Hepatocyte (in vitro differentiated cells): ENCODE measurements at regions not wholly inside any gene's neighbourhood (a gene's known extent, or its start where the extent isn't known, plus 50 kb on each side); places are given as distances from the start of the nearest gene placed in this dataset.

Experiments
- EZH2 ChIP-seq: fragments of 200-600 bp; sonication (generic); IDR thresholded peaks from 2 replicates; pipeline ENCODE4 v1.6.1; 2016; ENCODE audit warnings: antibody characterized with exemption, mild to moderate bottlenecking, borderline replicate concordance
- TF ChIP-seq, protein P1 (sequence below): fragments of 200-600 bp; sonication (generic); IDR thresholded peaks from 2 replicates; pipeline ENCODE4 v1.5.1; 2016; ENCODE audit warnings: antibody characterized with exemption, mild to moderate bottlenecking; ENCODE audit not compliant: poor library complexity

DNA sequence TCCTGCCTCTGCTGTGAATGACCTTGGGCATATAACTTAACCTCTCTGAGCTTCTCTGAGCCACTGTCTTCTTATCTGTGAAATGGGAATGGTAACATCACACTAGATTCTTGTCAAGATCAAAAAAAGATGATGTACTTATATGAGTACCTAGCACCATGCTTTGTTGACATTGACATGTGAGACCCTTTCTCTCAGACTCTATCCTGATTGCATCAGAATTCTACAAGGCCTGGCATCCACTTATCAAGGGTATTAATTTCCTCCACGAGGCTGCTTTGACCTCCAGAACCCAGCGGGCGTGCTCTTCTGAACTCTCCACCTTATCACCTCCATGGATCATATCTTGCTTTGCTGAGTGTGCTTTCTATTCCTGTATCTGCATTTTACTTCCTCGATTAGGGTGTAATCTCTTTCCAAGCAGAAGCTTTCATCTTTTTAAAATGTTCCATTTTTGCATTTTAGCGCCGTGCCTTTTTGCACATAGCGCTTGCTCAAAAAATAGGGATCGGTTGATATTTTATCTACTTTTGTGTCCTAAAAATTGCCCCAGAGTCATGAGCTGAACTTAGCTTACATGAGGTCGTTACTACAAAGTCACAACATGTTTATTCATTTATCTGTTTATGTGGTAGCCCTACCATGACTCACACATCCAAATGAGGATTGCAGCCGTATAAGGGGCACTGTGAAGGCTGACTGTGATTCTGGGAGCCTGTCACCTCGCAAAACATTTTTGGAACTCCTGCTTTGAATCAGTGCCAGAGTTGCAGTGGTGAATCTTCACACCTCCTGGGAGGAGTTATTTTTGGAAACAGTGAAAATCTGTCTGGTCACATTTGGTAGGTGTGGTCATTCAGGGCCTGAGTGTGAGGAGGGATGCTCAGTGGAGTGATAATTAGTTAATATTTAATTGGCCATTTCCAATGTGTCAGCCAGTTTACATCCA, 63.2 kb downstream of the IER5 start:
- TF ChIP-seq, protein P1, sequence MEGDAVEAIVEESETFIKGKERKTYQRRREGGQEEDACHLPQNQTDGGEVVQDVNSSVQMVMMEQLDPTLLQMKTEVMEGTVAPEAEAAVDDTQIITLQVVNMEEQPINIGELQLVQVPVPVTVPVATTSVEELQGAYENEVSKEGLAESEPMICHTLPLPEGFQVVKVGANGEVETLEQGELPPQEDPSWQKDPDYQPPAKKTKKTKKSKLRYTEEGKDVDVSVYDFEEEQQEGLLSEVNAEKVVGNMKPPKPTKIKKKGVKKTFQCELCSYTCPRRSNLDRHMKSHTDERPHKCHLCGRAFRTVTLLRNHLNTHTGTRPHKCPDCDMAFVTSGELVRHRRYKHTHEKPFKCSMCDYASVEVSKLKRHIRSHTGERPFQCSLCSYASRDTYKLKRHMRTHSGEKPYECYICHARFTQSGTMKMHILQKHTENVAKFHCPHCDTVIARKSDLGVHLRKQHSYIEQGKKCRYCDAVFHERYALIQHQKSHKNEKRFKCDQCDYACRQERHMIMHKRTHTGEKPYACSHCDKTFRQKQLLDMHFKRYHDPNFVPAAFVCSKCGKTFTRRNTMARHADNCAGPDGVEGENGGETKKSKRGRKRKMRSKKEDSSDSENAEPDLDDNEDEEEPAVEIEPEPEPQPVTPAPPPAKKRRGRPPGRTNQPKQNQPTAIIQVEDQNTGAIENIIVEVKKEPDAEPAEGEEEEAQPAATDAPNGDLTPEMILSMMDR = no peak
- no peak for TF ChIP-seq EZH2
